GM18511 (cell line): ENCODE measurements at regions not wholly inside any gene's neighbourhood (a gene's known extent, or its start where the extent isn't known, plus 50 kb on each side); places are given as distances from the start of the nearest gene placed in this dataset.

Experiments used
- ATAC-seq: cut with Tn5 transposase; IDR thresholded peaks from one replicate; pipeline ENCODE4 v1.9.1; 2021; ENCODE audit warnings: mild to moderate bottlenecking, moderate library complexity; ENCODE audit not compliant: unreplicated experiment

DNA sequence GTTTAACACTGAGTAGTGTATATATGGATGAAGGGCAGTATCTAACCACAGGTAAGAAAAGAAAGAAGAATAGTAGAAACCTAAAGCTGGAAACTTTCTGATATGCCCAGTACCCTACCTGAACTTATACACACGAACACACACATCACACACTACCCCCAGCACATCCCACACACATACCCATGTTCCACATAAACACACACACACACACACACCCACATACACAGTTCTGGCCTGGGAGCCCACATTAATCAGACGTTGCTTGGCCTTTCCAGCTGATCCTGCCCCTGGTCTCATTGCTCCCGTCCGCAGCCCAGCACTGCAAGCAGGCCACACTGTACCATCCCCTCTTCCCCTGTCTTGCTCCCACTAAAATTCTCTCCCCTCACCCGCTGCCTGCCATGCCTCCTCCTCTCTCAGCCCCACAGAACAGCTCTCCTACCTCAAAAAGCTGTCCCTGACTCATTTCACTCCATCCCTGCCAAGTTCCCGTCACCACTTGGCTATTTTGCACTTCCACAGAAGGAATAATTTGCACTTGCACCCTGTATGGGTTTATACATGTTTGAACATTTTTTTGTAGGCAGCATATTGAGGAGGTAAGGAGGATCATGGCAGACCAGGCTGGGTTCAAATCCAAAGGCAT lies 185.8 kb upstream of the PPP2R3A start:
- ATAC-seq = no peak

DNA sequence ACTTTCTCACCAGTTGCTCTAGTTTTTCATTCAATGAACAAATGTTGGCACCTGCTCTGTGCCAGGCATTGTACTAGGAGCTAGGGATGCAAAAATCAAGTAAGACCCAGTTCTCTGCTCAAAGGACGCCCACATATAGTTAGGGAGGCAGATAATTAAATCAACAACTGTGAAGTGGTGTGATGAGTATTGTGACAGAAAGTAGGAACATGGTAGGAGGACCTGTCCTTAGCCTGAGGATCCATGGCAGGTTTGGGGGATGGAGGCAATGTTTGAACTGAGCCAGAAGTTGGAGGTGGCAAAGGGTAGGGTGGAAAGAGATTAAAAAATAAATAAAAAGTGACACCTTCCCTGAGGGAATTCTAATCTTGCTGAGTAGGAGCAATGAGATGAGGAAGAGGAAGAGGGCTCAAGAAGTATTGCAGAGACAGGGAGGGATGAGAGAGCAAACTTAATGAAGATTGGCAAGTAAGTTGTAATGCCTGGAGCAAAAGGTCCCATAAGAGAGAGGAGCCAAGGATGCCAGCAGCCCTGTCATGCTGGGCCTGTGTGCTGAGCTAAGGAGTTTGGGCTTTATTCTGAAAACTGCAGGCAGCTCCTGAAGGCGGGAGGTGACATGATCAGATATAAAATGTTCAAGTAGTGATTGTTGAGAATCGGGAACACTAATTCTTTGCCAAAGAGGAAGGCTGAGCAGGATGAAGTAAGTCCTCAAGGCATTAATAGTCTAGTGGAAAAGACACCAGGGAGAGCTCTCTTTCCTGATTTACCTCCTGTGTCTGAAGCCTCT lies 184.3 kb upstream of the PPP2R3A start:
- ATAC-seq = no peak

DNA sequence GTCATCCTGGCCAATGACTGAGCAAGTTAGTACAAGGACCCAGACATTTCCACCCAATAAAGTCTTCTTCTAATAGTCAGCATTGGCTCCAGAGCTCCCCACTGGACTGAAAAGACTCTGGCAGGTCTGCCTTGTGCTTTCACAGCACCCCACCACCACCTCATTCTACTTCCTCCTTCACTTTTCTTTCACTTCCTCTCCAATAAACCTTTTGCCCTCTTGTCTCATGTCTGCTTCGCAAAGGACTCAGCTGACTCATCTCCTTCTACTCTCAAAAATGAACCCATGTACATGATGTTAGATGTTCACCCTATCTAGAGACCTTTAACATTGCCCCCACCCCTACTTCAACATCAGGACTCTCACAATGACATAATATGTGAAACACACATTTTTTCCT lies 181.0 kb upstream of the PPP2R3A start:
- ATAC-seq = peak; percentile 96

DNA sequence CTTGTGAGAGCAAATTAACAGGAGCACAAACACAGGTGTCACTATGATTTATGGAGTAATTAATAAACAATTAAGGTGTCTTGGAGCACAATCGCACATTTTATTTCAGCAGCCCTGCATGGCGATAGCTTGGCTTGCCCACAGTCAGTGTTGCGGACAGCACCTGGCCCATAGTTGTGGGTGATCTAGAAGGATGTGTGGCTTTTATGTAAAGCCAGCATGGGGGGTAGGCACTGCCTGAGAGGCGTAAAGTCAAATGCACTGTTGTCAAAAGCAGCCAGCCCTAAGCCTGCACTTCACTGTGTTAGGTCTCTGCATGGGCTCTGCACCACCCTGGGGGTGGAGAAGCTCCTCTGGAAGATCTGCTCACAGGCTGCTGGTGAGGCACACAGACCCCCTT lies 177.4 kb upstream of the PPP2R3A start:
- ATAC-seq = no peak

DNA sequence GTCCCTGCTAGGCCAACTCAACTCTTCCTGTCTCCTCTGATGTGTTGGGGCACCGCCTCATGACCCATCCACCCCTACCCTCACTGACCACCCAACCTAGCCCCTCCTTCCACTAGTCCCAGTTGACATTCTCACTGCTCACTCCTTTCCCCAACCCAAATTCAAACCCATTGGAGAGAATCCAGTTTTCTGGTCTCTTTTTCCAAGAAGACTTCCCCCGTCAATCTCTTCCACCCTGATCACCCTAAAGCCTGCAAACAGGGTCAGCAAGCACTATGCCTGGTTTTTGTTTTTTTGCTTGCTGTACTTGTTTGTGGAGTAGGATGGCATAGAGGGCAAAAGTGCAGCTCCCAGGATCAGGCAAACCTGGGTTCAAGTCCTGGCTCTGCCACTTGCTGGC lies 176.6 kb upstream of the PPP2R3A start:
- ATAC-seq = no peak

DNA sequence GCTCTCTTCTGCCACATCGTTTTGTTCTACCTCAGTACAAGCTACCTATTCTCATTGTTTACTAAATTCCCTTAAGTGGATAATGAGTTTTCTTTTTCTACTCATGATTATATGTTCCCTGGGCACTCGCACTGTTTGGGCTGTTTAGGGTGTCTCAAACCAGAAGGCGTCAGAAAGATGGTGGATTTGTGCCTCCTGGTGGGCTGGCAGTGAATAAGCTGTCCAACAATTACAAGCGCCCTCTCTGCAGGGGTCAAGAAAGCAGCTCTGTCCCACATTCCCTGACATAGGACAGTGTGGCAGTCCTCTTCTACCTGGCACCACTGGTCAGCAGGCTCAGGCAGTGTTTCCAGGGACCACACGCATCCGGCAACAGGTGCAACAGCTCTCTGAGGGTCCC lies 173.4 kb upstream of the PPP2R3A start:
- ATAC-seq = no peak

DNA sequence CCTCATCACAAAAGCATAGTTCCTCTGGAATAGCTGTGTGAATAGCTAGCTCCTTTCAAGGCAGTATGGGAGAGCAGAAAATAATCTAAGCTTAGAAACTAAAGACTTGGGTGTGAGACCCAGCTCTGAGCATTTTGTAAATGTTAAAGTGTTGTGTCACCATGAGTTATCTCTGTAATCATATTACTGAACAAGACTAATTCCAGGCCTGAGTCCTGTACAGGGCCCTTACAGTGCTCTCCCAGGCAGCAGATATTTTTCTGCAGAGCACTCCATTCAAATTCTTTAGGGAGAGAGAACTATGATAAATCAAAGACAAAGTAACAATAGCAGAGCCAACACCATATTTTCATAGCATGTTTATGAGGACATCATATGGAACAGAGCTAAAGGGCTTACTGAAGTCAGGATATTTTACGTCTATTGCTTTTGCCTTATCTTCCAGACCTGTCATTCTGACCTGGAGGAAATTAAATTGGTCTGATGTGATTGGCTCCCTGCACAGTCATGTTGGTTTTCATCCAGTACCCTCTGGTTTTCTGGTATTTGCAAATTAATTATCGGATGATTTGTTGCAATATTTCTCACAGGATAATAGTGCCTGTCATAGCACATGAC lies 172.6 kb upstream of the PPP2R3A start:
- ATAC-seq = no peak

DNA sequence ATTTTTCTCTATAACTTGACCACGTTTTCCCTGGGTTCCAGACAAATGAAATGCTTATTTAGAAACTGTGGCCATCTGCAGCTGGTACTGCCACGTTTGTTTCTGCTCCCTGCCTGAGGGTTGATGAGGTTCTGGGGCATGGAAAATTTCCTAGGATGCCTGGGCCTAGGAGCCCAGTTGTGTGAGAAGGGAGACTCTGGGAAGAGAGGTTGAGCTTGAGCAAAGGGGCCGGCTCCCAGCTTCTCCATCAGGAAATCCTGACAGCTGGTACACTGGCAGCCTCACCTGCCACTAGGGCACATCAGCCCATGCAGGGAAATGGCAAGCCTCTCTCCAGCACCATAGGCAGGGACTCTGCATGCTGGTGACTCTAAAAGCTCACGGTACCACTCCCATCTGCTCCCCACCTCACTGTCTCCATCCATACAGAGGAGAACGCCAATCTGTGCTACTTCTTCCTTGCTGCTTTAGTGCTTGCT lies 165.4 kb upstream of the PPP2R3A start:
- ATAC-seq = no peak

DNA sequence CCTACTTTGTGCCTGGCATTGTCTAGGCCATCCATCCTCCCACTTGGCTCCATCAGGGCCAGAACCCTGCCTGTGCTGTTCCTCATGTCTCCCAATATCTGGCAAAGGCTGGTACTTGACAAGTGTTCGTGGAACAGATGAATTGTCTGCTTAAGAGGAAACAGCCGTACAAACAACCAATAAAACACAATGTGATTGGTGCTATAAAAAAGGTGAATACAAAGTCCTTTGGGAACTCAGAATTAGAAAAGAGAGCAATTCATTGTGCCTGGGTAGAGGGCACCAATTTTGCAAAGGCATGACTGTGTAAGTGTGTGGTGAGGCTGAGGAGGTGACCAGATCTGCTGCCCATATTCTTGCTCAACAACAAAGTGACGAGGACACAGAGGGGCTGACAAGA lies 164.5 kb upstream of the PPP2R3A start:
- ATAC-seq = no peak

DNA sequence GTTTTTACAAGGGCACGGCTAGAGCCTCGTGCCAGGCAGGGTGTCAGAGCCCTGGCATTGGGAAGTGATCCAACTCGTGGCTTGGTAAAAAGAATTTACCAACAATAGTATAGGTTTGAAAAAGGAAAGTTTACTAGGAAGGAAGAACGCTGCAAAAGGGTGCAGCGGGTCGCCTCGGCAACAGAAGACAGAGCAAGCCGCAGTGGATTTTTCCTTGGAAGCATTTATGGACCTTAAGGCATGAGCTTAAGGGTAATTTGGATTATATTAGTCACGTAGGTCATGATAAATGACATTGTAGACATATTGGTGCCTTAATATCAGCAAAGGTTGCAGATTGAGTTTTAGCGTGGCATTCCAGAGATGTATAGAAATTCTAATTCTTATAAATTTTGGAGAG lies 163.4 kb upstream of the PPP2R3A start:
- ATAC-seq = no peak

DNA sequence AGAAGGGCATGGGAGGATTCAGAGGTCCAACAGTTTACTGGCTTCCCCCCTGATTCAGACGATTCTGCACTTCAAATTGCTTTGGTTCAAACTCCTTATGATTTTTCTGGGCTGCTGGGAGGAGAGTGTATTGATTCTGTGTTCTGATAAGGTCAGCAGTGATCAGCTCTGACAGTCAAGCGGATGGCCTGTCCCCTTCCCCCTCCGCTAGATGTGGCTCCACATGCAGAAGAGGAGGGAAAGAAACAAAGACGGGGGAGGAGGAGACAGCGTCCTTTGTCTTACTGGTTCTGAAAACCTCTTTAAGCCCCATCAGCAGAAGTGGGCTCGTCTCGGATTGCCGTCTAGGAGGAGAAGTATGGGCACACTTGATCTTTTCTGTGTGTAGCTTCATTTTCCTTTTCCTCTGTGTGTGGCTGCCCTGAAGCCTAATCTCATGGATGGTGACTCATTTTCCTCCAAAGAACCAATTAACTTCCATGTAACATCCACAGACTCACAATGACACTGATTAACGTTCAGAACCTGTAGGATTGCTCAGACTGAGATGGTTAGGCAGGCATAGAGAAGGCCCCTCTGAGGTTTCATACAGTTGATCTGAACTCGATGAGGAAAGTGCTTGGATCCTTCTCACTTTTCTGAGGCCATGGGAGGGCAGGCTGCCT lies 162.4 kb upstream of the PPP2R3A start:
- no peak for ATAC-seq

DNA sequence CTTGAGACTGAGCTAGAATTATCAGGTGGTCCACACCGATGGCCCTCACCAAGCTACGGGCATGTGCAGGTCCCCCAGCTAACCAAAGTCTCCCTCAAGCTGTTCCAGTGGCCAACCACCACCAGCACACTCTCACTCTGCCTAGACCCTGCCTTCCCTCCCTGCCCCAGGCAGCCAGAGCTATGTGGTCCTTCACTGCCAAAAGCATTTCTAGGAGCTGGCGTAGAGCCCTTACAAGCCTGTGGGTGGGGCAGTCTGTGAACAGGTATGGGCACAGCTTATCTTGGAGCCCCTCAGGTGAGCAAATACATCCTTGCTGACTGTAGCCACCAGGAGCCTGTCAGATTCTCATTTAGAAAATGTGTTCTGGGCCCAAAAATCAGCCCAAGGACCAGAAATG lies 159.8 kb upstream of the PPP2R3A start:
- no peak for ATAC-seq

DNA sequence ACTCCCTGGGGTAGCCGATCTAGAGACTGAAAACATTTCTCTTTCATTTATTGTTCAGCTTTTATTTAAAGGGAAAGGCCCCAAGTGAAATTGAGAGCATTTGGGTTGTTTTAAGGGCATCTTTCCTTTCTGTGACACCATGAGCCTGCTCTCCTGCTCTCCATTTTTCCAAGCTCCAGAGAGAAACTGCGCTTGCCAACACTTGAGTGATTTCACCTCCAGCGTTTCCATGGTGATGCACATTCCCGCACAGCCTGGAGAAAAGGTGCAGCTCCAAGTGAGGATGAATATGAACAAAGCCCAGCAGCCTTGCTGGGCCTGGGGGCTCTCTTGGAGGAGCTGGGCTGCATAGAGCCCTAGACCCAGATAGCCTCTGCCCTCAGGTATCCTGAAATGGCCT lies 159.2 kb upstream of the PPP2R3A start:
- no peak for ATAC-seq

DNA sequence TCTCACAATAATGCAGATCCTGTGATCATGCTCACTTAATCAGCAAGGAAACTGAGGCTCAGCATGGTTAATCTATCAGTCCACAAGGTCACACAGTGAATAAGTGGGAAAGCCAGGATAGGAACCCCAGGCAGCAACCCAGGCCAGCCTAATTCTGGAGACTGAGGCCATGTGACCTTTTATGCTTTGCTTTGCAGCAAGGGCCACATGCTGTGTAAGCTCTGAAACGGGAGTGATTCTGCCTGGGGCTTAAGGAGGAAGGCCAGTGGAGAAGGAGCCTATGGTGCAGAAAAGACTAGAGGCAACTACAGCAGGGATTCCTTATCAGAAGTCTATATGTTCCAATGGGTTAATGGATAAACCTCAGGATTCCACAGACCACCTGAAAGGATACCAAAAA lies 157.6 kb upstream of the PPP2R3A start:
- no peak for ATAC-seq

DNA sequence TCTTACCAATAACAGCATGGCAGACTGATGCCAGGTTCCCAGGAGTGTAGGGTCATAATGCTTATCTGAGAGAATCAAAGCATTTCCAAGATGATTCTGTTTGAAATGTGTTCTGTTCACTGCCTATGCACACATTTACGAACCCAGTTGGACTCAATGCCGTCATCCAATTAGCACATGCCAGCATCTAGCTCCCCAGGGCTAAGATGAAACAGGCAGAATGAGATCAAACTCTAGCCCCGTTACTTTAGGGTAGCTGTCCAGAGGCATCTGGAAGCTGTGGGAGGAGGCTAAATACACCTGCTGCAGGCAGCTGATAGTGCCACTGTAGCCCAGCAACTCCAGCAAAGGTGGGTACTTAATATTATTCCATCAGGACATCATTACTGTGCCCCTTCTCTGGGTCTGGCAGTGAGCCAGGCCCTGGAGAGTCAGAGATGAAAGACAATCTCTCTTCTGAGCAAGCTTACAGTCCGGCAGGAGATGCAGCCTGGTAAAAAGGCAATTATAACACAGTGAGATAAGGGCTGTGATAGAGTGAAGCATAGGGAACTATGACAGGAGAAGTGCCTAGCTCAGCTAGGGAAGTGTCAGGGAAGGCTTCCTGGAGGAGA lies 156.4 kb upstream of the PPP2R3A start:
- ATAC-seq = no peak

DNA sequence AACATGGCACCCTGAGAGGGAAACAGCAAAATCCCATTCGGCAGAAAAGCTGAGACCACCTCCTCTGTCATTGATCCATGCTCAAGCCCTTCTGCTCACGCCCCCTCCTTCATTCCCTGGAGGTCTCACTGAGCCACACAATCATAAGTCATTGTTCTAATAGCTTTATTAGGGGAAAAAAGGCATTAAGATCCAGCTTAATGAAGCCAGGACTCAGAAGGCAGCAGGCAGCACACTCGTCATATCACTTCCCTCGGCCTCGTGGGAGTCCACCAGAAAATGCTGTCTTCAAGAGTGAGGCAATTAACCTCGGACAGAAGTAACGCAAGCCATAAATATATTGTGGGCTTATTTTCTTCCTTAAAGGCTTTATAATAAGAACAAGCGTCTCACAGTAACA lies 153.9 kb upstream of the PPP2R3A start:
- ATAC-seq = no peak

DNA sequence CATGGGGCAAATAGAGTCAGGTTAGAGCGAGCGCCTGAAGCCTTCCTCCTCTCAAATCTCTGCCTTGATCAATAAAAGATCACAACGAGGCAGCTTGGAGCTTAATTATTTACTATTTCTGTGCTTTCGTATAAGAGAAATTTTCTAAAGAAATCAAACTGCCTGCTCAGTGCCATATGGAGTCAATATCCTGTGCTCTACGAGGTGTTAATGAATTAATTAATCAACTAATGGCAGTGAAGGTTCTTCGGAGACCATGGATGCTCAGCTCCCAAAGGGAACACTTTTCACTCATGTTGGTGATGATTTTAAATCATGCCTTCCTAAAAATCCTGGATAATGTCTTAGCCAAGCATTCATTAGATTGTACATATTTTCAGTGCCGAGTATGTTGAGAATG lies 153.5 kb upstream of the PPP2R3A start:
- no peak for ATAC-seq

DNA sequence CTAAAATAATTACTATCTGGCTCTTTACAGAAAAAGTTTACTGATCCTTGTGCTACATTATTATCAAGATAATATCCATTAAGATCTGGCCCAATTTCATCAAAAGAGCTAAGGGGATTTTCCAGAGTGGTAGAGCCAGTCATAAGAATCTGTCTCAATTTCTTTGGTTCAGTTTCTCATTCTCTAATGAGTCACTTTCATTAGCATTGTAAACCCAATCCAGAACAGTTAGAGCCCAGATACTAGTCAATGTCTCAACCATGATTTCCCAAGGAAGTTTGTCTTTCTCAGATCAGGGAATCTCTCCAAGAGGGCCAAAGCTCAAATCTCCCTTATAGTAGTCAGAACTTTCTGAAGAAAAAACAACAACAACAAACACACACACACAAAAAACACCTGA lies 131.1 kb upstream of the PPP2R3A start:
- ATAC-seq = no peak

DNA sequence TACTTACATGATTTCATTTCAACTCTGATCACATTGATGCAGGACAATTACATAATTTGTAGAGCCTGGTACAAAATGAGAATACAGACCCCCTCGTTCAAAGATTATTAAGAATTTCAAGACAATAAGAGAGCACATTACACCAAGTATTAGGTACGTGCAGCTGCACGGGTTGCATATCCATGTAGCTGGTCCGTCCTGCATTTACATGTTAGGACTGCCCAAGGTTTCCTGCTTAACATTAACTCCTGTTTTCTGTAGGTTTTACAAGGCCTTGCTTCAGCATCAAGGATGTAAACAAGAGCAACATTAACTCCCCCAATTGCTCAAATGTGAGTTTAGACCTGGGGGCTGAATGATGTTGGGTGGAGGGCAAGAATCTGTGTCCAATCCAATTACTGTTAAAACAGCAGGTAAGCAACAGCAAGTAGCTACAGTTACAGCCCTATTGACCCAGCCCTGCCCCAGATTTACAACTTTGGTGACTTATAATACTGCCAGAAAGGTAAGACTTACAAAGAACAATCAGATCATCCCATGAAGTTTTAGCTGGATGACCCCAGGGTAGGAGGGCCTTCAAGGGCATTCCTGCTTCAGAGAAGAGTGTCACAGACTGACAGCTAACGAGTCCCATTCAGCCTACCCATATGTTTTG lies 127.4 kb upstream of the PPP2R3A start:
- ATAC-seq = no peak

DNA sequence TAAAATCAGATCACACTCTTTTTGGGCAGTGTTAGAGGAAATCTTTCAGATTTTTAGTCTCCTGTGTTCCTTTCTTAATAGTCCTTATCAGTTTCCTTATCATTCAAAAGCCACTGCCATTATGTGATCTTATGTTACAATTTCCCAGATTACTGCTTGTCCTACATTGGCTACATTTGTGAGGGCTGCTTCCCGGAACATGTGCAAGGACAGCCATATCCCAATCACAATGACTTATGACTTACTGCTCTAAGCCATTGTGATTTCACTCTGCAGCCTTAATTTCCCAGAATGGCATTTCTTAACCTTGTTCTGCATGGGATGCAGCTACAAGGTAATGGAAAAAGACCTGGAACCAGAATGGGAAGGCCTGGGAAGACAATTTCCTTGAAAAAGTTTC lies 125.1 kb upstream of the PPP2R3A start:
- no peak for ATAC-seq

DNA sequence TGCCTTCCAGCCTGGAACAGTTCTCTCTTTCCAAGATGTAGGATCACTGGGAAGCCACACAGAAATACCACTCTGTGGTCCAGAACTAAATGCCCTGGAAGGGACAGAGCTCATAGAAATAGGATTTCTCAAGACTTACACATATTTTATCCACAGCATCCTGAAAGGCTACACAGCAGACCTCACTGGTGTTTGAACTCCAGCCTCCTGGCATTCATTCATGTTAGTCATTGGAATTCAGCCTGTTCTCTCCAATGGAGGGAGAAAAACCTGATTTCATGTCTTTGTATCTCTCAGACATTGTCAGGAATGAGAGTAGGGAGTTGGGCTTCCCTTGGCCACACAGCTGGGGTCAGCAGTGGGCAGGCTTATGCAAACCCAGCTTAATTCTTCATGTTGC lies 121.1 kb upstream of the PPP2R3A start:
- ATAC-seq = no peak
